Aorta (tissue), 5 donors: ENCODE measurements at regions not wholly inside any gene's neighbourhood (a gene's known extent, or its start where the extent isn't known, plus 50 kb on each side); places are given as distances from the start of the nearest gene placed in this dataset.
"Not testable (repeated sequence)": the region's sequence is repeated elsewhere in the genome, so short reads cannot be mapped to it uniquely, and the experiment has no call there.

ENCODE experiments used
- ATAC-seq: fragments of 200-7000 bp; cut with Tn5 transposase; one replicate; pipeline ENCODE4 v1.9.1; 2022; ENCODE audit warnings: moderate library complexity; ENCODE audit not compliant: low FRiP score
- DNase-seq, 2 donors: peaks; one replicate each; pipeline ENCODE4 v3.0.0-alpha.2; 2020
- H3K27ac ChIP-seq, 2 donors: one replicate each; pipeline ENCODE4 v1.5.1; 2013; ENCODE audit warnings: low read length in 2 of 2, mild to moderate bottlenecking in 2 of 2, moderate library complexity in 2 of 2, control low read depth in 1 of 2, inconsistent platforms in 1 of 2, low read depth in 1 of 2
- H3K27me3 ChIP-seq, 2 donors: one replicate each; pipeline ENCODE4 v1.6.1; 2013; ENCODE audit warnings: control low read depth in 1 of 2, low read length in 1 of 2, mild to moderate bottlenecking in 1 of 2, moderate library complexity in 1 of 2; ENCODE audit not compliant: insufficient read depth in 2 of 2, control insufficient read depth in 1 of 2
- H3K36me3 ChIP-seq, 2 donors: one replicate each; pipeline ENCODE4 v1.6.1; 2013; ENCODE audit warnings: control low read depth in 1 of 2, low read length in 1 of 2, mild to moderate bottlenecking in 1 of 2; ENCODE audit not compliant: insufficient read depth in 2 of 2, control insufficient read depth in 1 of 2
- H3K4me1 ChIP-seq, 2 donors: one replicate each; pipeline ENCODE4 v1.6.1; 2013; ENCODE audit warnings: low read length in 2 of 2, control low read depth in 1 of 2, mild to moderate bottlenecking in 1 of 2, moderate library complexity in 1 of 2; ENCODE audit not compliant: insufficient read depth in 2 of 2, control insufficient read depth in 1 of 2
- H3K4me3 ChIP-seq, 2 donors: one replicate each; pipeline ENCODE4 v1.5.1; 2013; ENCODE audit warnings: low read length in 2 of 2, control low read depth in 1 of 2, mild to moderate bottlenecking in 1 of 2
- H3K9me3 ChIP-seq: one replicate; pipeline ENCODE4 v1.6.1; 2013; ENCODE audit warnings: mild to moderate bottlenecking, low read length; ENCODE audit not compliant: control insufficient read depth
- WGBS, 2 donors: extraction: QIAGEN DNeasy Blood & Tissue Kit; methylation state at CpG; one replicate each; pipeline ENCODE4 v1.1.7; 2013; 5-methylcytosine and 5-hydroxymethylcytosine counted together
- intact Hi-C, 2 donors: fragments of 100-400 bp; cut with DNase I; formaldehyde crosslinking; loops; one replicate each; pipeline versions ENCODE4 v1.14.2 to v1.15.0; 2022
- donor health status: healthy with polysubstance abuse.
- donor health status: Bipolar disorder and iron deficiency.
- donor health status: DM: no; HTN: no; CAD: no.
- donor health status: DM: no; HTN: no; CAD: no.
- donor health status: DM: yes; HTN: yes; CAD: no.

DNA sequence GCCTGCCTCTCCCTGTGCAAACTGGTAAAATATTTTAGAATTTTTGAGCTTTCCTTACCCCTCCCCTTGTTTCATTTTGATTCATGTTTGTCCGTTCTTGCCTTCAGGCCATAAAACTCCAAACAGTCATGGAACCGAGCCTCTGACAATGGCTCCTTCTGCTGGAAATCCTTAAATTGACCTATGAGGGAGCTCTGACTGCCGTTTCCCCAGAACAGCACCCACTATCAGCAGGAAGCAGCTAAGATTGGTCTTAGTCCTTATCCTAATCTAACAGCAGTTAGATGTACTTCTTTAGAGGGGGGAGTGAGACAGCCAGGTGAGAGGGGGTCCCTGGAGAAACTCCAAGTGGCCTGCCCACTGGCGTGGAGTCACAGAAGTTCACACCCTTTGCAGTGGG is 106.7 kb downstream of the FAM174A start:
- no peak for DNase-seq
- Histone ChIP-seq H3K4me3 (no peak overlapping the region), H3K27ac (no peak overlapping the region), H3K27me3 (no peaks in the 10 kb centered on the region), H3K9me3 (peaks cover 1% of the 10 kb centered on the region), H3K36me3 (no peaks in the 10 kb centered on the region), H3K4me1 (no peaks in the 10 kb centered on the region)
- no peak for ATAC-seq
- intact Hi-C loops, result no loop called here
- 42 to 48% methylated on average over 4 of the region's 4 CpGs for WGBS, 2 donors

DNA sequence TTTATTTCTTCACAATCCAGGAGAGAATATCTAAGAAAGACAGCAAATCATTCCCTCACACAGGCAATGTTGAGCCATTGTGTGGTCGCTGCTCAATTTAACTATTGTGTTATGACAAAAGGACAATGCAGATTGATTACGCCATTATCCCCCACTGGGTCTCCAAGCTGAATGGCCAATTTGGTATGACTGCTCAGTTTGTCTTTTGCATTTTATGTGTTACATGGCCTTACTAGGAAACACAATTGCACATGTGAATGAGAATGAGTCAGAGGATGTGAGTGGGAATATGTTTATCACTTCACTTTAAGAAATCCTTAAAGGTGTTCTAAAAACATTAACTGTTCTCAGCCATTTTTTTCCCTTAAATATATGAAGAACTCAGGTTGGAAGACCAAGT is 108.3 kb downstream of the FAM174A start:
- intact Hi-C loops, result no loop called here
- Histone ChIP-seq H3K36me3 (no peaks in the 10 kb centered on the region), H3K9me3 (peaks cover 1% of the 10 kb centered on the region), H3K27me3 (no peaks in the 10 kb centered on the region), H3K4me1 (no peaks in the 10 kb centered on the region), H3K4me3 (no peak overlapping the region), H3K27ac (no peak overlapping the region)
- WGBS, 2 donors, result 87 to 95% methylated on average over 2 of the region's 2 CpGs
- no peak for DNase-seq
- no peak for ATAC-seq

DNA sequence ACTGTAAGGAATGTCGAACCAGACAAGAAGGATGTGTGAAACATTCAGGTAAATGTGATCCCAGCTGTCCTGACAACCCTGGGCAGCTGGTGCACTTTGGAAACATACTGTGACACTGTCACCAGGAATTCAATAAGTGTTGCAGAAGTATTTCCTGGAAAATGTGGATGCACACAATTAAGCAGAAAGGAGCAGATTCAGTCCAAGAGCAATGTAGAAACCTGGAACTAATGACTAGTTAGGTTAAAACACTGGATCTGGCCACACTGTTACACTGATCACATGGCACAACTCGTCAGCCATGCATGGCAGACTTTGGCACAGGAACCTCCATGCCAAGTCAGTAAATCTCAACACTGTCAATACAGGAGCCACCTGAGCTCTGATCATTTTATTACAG is 109.0 kb downstream of the FAM174A start:
- whole genome bisulfite sequencing, 2 donors, result 85% methylated on average over 2 of the region's 2 CpGs
- no peak overlapping the region for H3K4me3 ChIP-seq
- no peaks in the 10 kb centered on the region for H3K36me3 ChIP-seq
- no peak overlapping the region for H3K27ac ChIP-seq
- DNase-seq (no peak), ATAC-seq (no peak)
- H3K4me1 ChIP-seq, result no peaks in the 10 kb centered on the region
- intact Hi-C loops, result no loop called here
- no peaks in the 10 kb centered on the region for H3K27me3 ChIP-seq
- peaks cover 1% of the 10 kb centered on the region for H3K9me3 ChIP-seq

DNA sequence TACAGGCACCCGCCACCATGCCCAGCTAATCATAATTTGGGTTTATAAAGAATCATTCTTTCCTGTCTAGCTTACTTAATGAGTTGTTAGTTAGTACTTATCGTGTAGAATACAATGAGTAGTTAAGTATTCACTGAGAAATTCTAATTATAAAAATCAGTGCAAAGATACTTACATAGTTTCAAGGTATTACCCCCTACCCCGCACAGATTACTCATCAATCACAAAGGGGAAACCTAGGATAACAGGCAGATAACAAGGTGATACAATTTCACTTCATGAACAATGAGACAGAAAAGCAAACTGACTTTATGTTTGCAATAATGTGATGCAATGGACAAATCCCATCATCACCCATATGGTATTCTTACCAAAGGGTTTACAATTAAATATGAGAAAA is 109.6 kb downstream of the FAM174A start:
- intact Hi-C loops, result no loop called here
- ATAC-seq (no peak), DNase-seq (no peak)
- Histone ChIP-seq H3K9me3 (peaks cover 1% of the 10 kb centered on the region), H3K4me1 (no peaks in the 10 kb centered on the region), H3K36me3 (no peaks in the 10 kb centered on the region), H3K27me3 (no peaks in the 10 kb centered on the region), H3K27ac (no peak overlapping the region), H3K4me3 (no peak overlapping the region)
- WGBS, 2 donors, result 65 to 83% methylated on average over 3 of the region's 3 CpGs

DNA sequence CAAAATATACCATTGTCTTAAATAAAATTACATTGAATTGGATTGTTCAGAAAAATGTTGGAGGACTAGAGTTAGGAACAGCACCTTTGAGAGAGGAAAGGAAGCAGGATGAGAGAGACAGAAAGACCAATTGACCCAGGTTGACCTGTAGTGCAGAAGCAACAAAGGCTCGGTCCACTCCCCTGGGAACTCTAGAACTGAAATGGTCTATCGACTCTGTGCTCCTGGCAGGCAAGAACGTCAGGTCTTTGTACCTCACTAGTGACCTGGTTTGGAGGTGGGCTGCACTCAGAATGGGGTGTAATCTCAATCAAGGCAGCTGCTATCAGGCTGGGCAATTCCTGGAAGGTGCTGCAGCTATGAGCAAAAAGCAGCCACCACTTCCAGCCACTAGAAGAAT is 110.8 kb downstream of the FAM174A start:
- H3K27ac ChIP-seq, result no peak overlapping the region
- ATAC-seq (no peak), DNase-seq (no peak)
- intact Hi-C loops, result no loop called here
- no peaks in the 10 kb centered on the region for H3K36me3 ChIP-seq
- 71 to 75% methylated on average over 3 of the region's 3 CpGs for WGBS, 2 donors
- no peaks in the 10 kb centered on the region for H3K4me1 ChIP-seq
- no peak overlapping the region for H3K4me3 ChIP-seq
- H3K9me3 ChIP-seq, result peaks cover 1% of the 10 kb centered on the region
- H3K27me3 ChIP-seq, result no peaks in the 10 kb centered on the region

DNA sequence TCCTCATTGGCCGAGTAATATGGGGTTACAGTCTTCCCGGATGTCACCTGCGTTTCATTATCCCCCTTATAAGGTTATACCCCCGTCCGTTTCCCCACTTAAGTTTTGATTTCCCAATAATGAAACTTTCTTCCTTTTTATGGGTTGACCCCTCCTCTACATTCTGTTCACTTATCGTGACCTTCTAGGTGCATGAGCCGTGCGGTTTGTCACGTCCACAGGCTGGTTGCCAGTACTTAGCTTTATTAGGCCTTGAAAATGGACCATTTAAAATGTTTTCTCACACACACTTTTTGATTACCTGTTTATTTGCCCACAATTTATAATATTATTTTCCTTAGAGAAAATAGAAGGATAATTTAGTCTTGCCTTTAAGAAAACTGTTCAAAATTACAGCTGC is 111.5 kb downstream of the FAM174A start:
- ATAC-seq, result no peak
- DNase-seq, result no peak
- no peaks in the 10 kb centered on the region for H3K27me3 ChIP-seq
- no peaks in the 10 kb centered on the region for H3K36me3 ChIP-seq
- intact Hi-C loops, result no loop called here
- no peak overlapping the region for H3K4me3 ChIP-seq
- WGBS, 2 donors, result 86 to 90% methylated on average over 9 of the region's 9 CpGs
- H3K9me3 ChIP-seq, result peaks cover 1% of the 10 kb centered on the region
- no peaks in the 10 kb centered on the region for H3K4me1 ChIP-seq
- H3K27ac ChIP-seq, result no peak overlapping the region

DNA sequence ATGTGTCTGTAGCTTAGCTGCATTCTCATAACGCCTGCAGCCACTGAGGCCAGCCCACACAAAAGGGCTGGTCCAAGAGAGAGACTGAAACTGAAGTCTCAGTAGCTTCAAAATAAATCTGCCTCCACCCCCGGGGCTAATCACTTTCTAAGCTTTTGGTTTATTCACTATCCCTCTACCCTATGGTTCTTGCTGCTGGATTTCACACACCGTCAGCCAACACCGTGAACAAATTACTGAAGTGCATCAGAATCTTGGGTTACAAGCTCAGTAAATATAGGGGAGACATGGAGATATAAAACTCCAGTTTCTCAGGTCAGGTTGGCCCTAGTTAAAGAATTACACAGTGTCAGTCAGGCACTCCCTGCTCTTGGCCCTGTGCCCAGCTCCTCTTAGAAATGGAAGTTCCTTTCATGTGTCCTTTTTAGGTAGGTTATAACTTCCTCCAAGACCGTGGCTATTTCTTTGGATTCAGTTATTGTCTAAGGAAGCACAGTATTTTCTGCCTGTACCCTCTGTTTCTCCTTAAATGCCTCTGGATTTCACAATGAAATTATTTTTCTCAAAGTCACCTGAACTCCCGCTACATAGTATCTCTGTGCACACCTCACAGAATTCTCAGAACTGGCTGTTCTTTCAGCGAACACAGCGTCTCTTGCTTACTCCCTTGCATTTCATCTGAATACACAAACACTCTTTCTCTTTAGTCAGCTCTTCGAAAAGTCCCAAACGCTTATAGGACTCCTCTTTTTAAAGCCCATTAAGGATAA is 112.5 kb downstream of the FAM174A start:
- Histone ChIP-seq H3K4me3 (no peak overlapping the region), H3K36me3 (no peaks in the 10 kb centered on the region), H3K27ac (no peak overlapping the region), H3K27me3 (no peaks in the 10 kb centered on the region), H3K9me3 (peaks cover 1% of the 10 kb centered on the region), H3K4me1 (no peaks in the 10 kb centered on the region)
- ATAC-seq (no peak), DNase-seq (peak in 1 of 2 donors; percentile 69)
- 81 to 82% methylated on average over 10 of the region's 10 CpGs for WGBS, 2 donors
- intact Hi-C loops, result no loop called here

DNA sequence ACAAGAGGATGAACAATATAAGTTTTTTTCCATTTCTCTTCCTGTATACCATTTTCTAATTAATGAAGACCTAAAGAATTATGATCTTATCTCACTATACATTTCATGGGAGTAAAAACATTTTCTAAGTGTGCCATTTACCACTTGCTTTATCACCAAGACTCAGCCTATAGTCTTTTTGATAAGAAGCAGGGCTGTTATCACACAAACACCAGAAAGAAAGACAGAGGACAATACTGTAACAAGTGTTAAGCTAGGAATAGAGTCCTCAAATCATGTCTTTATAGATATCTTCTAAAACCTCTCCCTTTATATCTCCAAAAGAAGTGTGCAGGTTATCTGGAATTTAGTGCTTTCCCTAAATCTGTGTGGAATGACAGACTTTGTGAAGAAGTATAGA is 119.7 kb downstream of the FAM174A start:
- intact Hi-C loops, result no loop called here
- no peaks in the 10 kb centered on the region for H3K4me1 ChIP-seq

DNA sequence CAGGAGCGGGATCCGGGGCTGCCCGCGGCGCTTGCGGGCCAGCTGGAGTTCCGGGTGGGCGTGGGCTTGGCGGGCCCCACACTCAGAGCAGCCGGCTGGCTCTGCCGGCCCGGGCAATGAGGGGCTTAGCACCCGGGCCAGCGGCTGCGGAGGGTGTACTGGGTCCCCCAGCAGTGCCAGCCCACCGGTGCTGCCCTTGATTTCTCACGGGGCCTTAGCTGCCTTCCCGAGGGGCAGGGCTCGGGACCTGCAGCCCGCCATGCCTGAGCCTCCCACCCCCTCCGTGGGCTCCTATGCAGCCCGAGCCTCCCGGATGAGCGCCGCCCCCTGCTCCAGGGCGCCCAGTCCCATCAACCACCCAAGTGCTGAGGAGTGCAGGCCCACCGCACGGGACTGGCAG is 121.6 kb downstream of the FAM174A start:
- WGBS, 2 donors, result 90 to 96% methylated on average over 28 of the region's 28 CpGs
- H3K4me1 ChIP-seq, ATAC-seq, H3K27ac ChIP-seq, intact Hi-C loops, H3K27me3 ChIP-seq, H3K36me3 ChIP-seq, H3K4me3 ChIP-seq, DNase-seq, H3K9me3 ChIP-seq: not testable (repeated sequence)

More for the DNA sequence above, 119.7 kb downstream of the FAM174A start:
- H3K36me3 ChIP-seq, result no peaks in the 10 kb centered on the region
- no peaks in the 10 kb centered on the region for H3K27me3 ChIP-seq
- no peaks in the 10 kb centered on the region for H3K9me3 ChIP-seq
- H3K27ac ChIP-seq, result no peak overlapping the region
- ATAC-seq (no peak), DNase-seq (no peak)
- no peak overlapping the region for H3K4me3 ChIP-seq
